GM12865 (cell line): ENCODE measurements at regions not wholly inside any gene's neighbourhood (a gene's known extent, or its start where the extent isn't known, plus 50 kb on each side); places are given as distances from the start of the nearest gene placed in this dataset.

ENCODE experiments used
- DNase-seq: peaks from one replicate; pipeline ENCODE4 v3.0.0; 2010; ENCODE audit warnings: low read depth
- H3K4me3 ChIP-seq: 2 replicates; pipeline ENCODE4 v1.5.1; 2011; ENCODE audit warnings: mild to moderate bottlenecking, low read depth, low read length, control low read depth
- CTCF ChIP-seq: IDR thresholded peaks from 2 replicates; pipeline ENCODE4 v1.5.1; 2011; ENCODE audit warnings: low read length, control low read depth, low read depth, inconsistent platforms; ENCODE audit not compliant: insufficient read depth; ENCODE audit errors: missing control alignments

DNA sequence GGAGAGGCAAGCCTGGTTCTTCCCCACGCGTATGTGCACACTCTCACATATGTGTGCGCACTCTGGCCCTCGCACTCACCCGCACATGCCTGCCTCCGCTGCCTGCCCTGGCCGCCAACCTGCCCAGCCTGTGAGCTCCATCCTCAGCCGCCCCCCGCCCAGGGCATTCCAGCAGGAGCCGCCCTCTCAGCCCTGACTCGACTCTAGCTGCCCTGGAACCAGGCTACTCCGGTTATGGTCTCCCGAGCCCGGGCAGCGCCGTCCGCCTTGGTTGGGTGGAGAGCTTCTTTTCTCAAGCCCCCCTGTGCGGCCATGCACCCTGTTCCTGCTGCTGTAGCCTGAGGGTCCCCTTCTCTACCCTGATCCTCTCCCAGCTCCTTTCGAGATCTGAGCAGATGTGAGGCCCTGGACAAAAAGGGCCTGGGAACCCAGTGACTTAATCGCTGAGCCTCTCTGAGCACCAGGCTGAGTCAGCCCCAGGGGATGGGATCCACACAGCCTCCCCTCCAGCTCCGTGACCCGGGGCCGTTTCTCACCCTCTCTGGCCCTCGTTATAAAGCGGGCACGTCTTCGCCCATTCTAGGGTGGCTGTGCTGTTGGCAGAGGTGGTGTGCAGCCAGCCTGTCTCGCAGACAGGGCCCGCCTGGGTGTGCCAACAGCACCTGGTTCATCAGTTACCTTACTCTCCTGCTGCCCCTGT lies 191.5 kb downstream of the TEX29 start:
- no peak for TF ChIP-seq CTCF
- H3K4me3 ChIP-seq = no peak overlapping the region
- no peak for DNase-seq

GRCh38 chr13:111512707-111513106 lies 192.3 kb downstream of the TEX29 start:
- DNase-seq = no peak
- no peak for TF ChIP-seq CTCF
- no peak overlapping the region for H3K4me3 ChIP-seq

GRCh38 chr13:111513766-111514609 lies 193.5 kb downstream of the TEX29 start:
- TF ChIP-seq CTCF = no peak
- DNase-seq = no peak
- H3K4me3 ChIP-seq = no peak overlapping the region

DNA sequence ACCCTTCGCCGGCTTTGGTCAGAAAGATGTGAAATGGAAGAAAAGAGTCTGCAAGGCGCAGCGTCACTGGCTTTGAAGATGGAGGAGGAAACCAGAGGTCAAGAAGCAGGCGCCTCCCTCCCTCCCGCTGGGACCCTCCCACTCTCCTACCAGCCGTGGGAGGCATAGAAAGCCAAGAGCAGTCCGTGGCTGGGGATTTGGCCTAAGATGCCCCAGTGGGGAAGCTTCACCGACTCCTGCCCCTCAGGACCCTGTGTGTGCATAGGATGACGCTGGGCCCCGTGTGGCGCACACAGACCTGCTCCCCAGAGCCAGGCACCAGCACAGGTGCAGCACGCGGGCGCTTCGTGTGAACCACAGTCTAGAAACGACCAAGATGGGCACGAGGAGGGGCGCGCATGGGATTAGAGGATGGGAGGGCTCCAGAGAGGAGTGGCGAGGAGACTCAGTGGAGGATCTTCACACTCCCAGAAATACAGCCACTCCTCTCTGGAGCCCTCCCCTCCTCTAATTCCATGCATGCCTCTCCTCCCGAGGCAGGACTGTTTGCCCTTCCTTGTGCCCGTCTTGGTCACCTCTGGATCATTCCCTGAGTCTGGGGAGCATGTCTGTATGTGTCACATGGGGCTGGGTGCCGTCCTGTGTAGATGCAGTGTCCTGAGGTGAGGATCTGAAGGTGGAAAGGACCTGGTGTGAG lies 194.3 kb downstream of the TEX29 start:
- no peak for DNase-seq
- H3K4me3 ChIP-seq = no peak overlapping the region
- no peak for TF ChIP-seq CTCF

DNA sequence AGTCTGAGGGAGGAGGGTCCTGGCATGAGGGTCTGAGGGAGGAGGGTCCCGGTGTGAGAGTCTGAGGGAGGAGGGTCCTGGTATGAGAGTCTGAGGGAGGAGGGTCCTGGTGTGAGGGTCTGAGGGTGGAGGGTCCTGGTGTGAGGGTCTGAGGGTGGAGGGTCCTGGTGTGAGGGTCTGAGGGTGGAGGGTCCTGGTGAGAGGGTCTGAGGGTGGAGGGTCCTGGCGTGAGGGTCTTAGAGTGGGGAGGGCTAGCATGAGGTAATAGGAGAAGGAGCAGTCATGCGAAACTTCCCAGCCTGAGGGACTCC lies 194.8 kb downstream of the TEX29 start:
- no peak overlapping the region for H3K4me3 ChIP-seq
- no peak for TF ChIP-seq CTCF
- DNase-seq = no peak

DNA sequence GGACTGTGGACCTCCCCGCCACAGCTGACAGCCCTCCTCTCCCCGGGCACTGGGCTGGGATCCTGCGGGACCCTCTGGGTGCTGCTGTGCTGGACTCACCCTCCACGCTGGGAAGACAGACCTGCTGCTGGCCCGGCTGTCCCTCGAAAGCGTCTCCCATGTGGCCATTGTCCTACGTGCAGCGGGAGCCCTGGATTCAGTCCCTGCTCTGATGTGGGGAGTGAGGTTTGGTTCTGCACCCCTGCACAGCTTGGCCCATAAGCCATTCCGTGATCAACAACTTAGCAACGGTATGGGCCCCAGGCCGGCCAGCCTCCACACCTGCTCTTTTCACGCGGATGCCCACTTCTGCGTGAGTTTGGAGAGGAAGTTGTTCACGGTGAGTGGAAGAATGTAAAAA lies 195.2 kb downstream of the TEX29 start:
- no peak for DNase-seq
- H3K4me3 ChIP-seq = no peak overlapping the region
- TF ChIP-seq CTCF = no peak
